ENCODE measurements at regions not wholly inside any gene's neighbourhood (a gene's known extent, or its start where the extent isn't known, plus 50 kb on each side); places are given as distances from the start of the nearest gene placed in this dataset.

DNA sequence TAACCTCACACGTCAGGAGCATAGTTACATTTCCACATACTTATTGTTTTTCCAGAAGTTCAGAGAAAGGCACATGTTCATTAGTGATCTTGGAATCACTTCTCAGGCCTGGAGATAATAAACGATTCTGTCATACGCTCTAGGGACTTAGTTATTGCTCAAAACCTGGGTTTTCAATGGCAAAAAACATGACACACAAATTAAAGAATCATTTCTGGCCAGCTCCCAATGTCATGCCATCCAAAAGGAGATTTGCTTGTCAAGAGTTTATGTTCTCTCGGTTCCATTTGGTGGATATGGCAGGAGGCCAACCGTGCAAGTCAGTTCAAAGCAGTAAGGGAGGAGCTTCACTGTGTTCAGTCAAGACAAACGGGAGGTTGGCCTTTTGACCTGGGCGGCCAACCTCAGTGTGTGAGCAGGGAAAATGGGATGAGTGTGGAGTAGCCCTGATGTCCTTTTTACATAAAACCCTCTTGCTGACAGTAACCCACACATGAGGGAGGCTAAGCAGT lies 123.4 kb downstream of the NXNL2 start:
- TF ChIP-seq POLR2A (IDR thresholded peaks at IDR 0.05; ENCODE audit: low read depth) (no peak), POLR2AphosphoS5 (IDR thresholded peaks at IDR 0.05) (peak in 1 of 2 donors; percentile 49), EP300 (IDR thresholded peaks at IDR 0.05) (no peak)
